ENCODE measurements at regions not wholly inside any gene's neighbourhood (a gene's known extent, or its start where the extent isn't known, plus 50 kb on each side); places are given as distances from the start of the nearest gene placed in this dataset.
A peak's percentile ranks its signal among the peaks of the same experiment; 100 is the strongest.

- H4K5ac ChIP-seq (ENCODE audit: low read depth, low read length) = no peak overlapping the region
- H2BK120ac ChIP-seq (ENCODE audit: low read depth, low read length) = no peak overlapping the region
- no peak overlapping the region for H2BK15ac ChIP-seq (ENCODE audit: low read depth, low read length)
- H3K9me3 ChIP-seq (ENCODE audit: control insufficient read depth, insufficient read depth, low read length) = no peaks in the 10 kb centered on the region
- no peak overlapping the region for H2AK5ac ChIP-seq (ENCODE audit: low read depth, low read length)
- no peak overlapping the region for H3K56ac ChIP-seq (ENCODE audit: extremely low read depth, insufficient read depth, low read length)
- dilution Hi-C loops (cut with HindIII; ENCODE audit: low sequenced_read_pairs, unreplicated experiment) = no loop called here
- H2BK5ac ChIP-seq (ENCODE audit: low read depth, low read length, poor library complexity, severe bottlenecking) = no peak overlapping the region
- H3K23ac ChIP-seq (ENCODE audit: low read depth, low read length) = no peak overlapping the region
- no CpG with 5 or more reads among the region's 2 CpGs for WGBS, 2 experiments (ENCODE audit: extremely low coverage in 2 of 2, insufficient read length in 1 of 2)
- ChIA-PET POLR2A (ENCODE audit: unreplicated experiment) (no interaction called here), CTCF (no interaction called here)
- BruUV-seq (replicated peaks) = no TSS peak
- no peak overlapping the region for H3K4me2 ChIP-seq (ENCODE audit: low read depth, low read length)
- H3K9ac ChIP-seq (ENCODE audit: low read depth, low read length) = no peak overlapping the region
- H2AK9ac ChIP-seq (replicated peaks; ENCODE audit: low read depth, low read length, poor library complexity) = no peak overlapping the region
- no peak overlapping the region for H3K27ac ChIP-seq (ENCODE audit: insufficient read depth, low read length)
- no peak for TF ChIP-seq SMC3 (IDR thresholded peaks at IDR 0.05; ENCODE audit: low read depth, low read length)
- no peak for TF ChIP-seq FOS (IDR thresholded peaks at IDR 0.05; ENCODE audit: low read depth, low read length)
- TF ChIP-seq RAD21 (IDR thresholded peaks at IDR 0.05; ENCODE audit: low read length) = no peak
- TF ChIP-seq NFE2L2 (IDR thresholded peaks at IDR 0.05; ENCODE audit: low read depth, low read length) = no peak
- TF ChIP-seq CHD1 (IDR thresholded peaks at IDR 0.05; ENCODE audit: low read depth, low read length) = no peak
- TF ChIP-seq CTCF (conservative IDR thresholded peaks at IDR 0.05; ENCODE audit: low read depth, low read length) = no peak
- TF ChIP-seq ELK1 (IDR thresholded peaks at IDR 0.05; ENCODE audit: borderline replicate concordance, low read depth, low read length) = no peak
- no peak for TF ChIP-seq CEBPB (IDR thresholded peaks at IDR 0.05; ENCODE audit: low read depth, low read length)
- TF ChIP-seq RFX5 (IDR thresholded peaks at IDR 0.05; ENCODE audit: low read depth, low read length) = no peak
- TF ChIP-seq POLR2A (IDR thresholded peaks at IDR 0.05; ENCODE audit: low read depth, low read length) = no peak
- TF ChIP-seq MAFK (IDR thresholded peaks at IDR 0.05; ENCODE audit: low read depth, low read length) = no peak
- TF ChIP-seq BHLHE40 (IDR thresholded peaks at IDR 0.05; ENCODE audit: low read depth, low read length) = no peak
- TF ChIP-seq MAZ (IDR thresholded peaks at IDR 0.05; ENCODE audit: borderline replicate concordance, low read depth, low read length) = no peak
- TF ChIP-seq MXI1 (IDR thresholded peaks at IDR 0.05; ENCODE audit: borderline replicate concordance, low read depth, low read length) = no peak
- TF ChIP-seq USF2 (IDR thresholded peaks at IDR 0.05; ENCODE audit: low read depth, low read length) = no peak
- no peak overlapping the region for H2BK20ac ChIP-seq (ENCODE audit: low read depth, low read length)
- H3K79me1 ChIP-seq (ENCODE audit: low read depth in 1 of 2, low read length in 2 of 2) = no peaks in the 10 kb centered on the region
- intact Hi-C loops (cut with micrococcal nuclease) = no loop called here
- no peaks in the 10 kb centered on the region for H3K4me1 ChIP-seq (ENCODE audit: control insufficient read depth, insufficient read depth, low read length)
- no peak overlapping the region for H3K14ac ChIP-seq (replicated peaks; ENCODE audit: low read depth, low read length)
- no peak overlapping the region for H3K4ac ChIP-seq (ENCODE audit: low read depth, low read length)
- H3K27me3 ChIP-seq (ENCODE audit: control insufficient read depth, insufficient read depth, low read length) = no peaks in the 10 kb centered on the region; the same call in 1 of the 2 replicates
- H4K91ac ChIP-seq (ENCODE audit: insufficient read depth, low read depth, low read length) = no peak overlapping the region
- H4K20me1 ChIP-seq (ENCODE audit: insufficient read depth, low read length) = no peaks in the 10 kb centered on the region
- DNase-seq (peak; percentile 21), ATAC-seq (ENCODE audit: low read depth) (no peak)
- H3K4me3 ChIP-seq (ENCODE audit: insufficient read depth, low read depth, low read length) = no peak overlapping the region
- H2AFZ ChIP-seq (replicated peaks; ENCODE audit: low read length, poor library complexity) = no peak overlapping the region
- in situ Hi-C loops (cut with MboI; ENCODE audit: low sequenced_read_pairs) = no loop called here
- H3K18ac ChIP-seq (ENCODE audit: low read depth, low read length) = no peak overlapping the region
- no peaks in the 10 kb centered on the region for H3K36me3 ChIP-seq (ENCODE audit: control insufficient read depth, insufficient read depth, low read length)
- H4K8ac ChIP-seq (ENCODE audit: low read depth in 2 of 2, low read length in 2 of 2) = no peak overlapping the region
- H3K9me1 ChIP-seq (ENCODE audit: insufficient read depth, low read length) = no peaks in the 10 kb centered on the region
These were observed 185.9 kb downstream of the KCNJ2 start for GRCh38 chr17:70355185-70355584.

Measured in IMR-90 (cell line).